Esophagus squamous epithelium (tissue), 4 donors: ENCODE measurements at regions not wholly inside any gene's neighbourhood (a gene's known extent, or its start where the extent isn't known, plus 50 kb on each side); places are given as distances from the start of the nearest gene placed in this dataset.

Source experiments
- POLR2A ChIP-seq, 4 donors: fragments of 450-650 bp; IDR thresholded peaks; one replicate each; pipeline ENCODE4 v1.6.1; 2017; ENCODE audit warnings: antibody characterized with exemption in 4 of 4, mild to moderate bottlenecking in 4 of 4, moderate library complexity in 3 of 4
- TF ChIP-seq, protein P1 (sequence below), 6 experiments: fragments of 450-650 bp in 4 of 6; fragments of 200-600 bp in 2 of 6; sonication (generic) in 2 of 6; IDR thresholded peaks; one replicate each; pipeline ENCODE4 v1.5.1; 2016 to 2019; ENCODE audit warnings: antibody characterized with exemption in 6 of 6, mild to moderate bottlenecking in 4 of 6, moderate library complexity in 4 of 6

DNA sequence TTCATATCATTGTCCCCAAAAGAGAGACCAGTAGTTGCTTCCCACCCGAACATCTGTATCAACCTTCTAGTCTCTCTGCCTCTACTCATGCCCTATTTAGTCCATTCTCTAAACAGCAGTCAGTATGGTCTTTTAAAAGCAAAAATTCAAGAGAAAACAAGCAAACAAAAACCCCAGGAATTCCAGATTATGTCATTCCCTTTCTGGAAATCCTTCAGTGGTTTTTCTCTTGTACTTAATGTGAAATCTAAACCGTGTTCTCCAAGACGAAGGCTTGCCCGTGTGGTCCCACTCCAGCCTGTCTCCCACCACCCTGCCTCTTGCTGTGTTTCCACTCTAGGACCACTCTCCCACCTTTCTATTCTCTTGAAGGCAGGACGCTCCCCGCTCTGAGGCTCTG lies 90.8 kb downstream of the TMEM30B start:
- TF ChIP-seq, protein P1, sequence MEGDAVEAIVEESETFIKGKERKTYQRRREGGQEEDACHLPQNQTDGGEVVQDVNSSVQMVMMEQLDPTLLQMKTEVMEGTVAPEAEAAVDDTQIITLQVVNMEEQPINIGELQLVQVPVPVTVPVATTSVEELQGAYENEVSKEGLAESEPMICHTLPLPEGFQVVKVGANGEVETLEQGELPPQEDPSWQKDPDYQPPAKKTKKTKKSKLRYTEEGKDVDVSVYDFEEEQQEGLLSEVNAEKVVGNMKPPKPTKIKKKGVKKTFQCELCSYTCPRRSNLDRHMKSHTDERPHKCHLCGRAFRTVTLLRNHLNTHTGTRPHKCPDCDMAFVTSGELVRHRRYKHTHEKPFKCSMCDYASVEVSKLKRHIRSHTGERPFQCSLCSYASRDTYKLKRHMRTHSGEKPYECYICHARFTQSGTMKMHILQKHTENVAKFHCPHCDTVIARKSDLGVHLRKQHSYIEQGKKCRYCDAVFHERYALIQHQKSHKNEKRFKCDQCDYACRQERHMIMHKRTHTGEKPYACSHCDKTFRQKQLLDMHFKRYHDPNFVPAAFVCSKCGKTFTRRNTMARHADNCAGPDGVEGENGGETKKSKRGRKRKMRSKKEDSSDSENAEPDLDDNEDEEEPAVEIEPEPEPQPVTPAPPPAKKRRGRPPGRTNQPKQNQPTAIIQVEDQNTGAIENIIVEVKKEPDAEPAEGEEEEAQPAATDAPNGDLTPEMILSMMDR (IDR thresholded peaks at IDR 0.05): no peak
- no peak for TF ChIP-seq POLR2A (IDR thresholded peaks at IDR 0.05)
